ENCODE measurements at regions not wholly inside any gene's neighbourhood (a gene's known extent, or its start where the extent isn't known, plus 50 kb on each side); places are given as distances from the start of the nearest gene placed in this dataset.
A peak's percentile ranks its signal among the peaks of the same experiment; 100 is the strongest.
"Not testable (repeated sequence)": the region's sequence is repeated elsewhere in the genome, so short reads cannot be mapped to it uniquely, and the experiment has no call there.

- DNase-seq (ENCODE audit: low read depth, low spot score): no peak
These were observed 115.2 kb downstream of the C9orf152 start for GRCh38 chr9:110092792-110093191.

GRCh38 chr9:110093417-110093816 is 114.5 kb downstream of the C9orf152 start:
- no peak for DNase-seq (ENCODE audit: low read depth, low spot score)

- no peak for DNase-seq (ENCODE audit: low read depth, low spot score)
These were observed 114.1 kb downstream of the C9orf152 start for GRCh38 chr9:110093871-110094270.

GRCh38 chr9:110095161-110095595 is 112.8 kb downstream of the C9orf152 start:
- peak; percentile 67 for DNase-seq (ENCODE audit: low read depth, low spot score)

GRCh38 chr9:110095776-110096175 is 112.2 kb downstream of the C9orf152 start:
- DNase-seq (ENCODE audit: low read depth, low spot score): no peak

GRCh38 chr9:110096674-110097073 is 111.3 kb downstream of the C9orf152 start:
- not testable (repeated sequence) for DNase-seq (ENCODE audit: low read depth, low spot score)

- DNase-seq (ENCODE audit: low read depth, low spot score): no peak
These were observed 108.5 kb downstream of the C9orf152 start for GRCh38 chr9:110099236-110100095.

GRCh38 chr9:110101531-110102161 is 106.3 kb downstream of the C9orf152 start:
- no peak for DNase-seq (ENCODE audit: low read depth, low spot score)

- DNase-seq (ENCODE audit: low read depth, low spot score): no peak
These were observed 104.7 kb downstream of the C9orf152 start for GRCh38 chr9:110103257-110103656.

GRCh38 chr9:110104261-110104809 is 103.6 kb downstream of the C9orf152 start:
- DNase-seq (ENCODE audit: low read depth, low spot score): no peak

- DNase-seq (ENCODE audit: low read depth, low spot score): no peak
These were observed 102.9 kb downstream of the C9orf152 start for GRCh38 chr9:110105107-110105506.

GRCh38 chr9:110106661-110107060 is 101.3 kb downstream of the C9orf152 start:
- no peak for DNase-seq (ENCODE audit: low read depth, low spot score)

- no peak for DNase-seq (ENCODE audit: low read depth, low spot score)
These were observed 98.4 kb downstream of the C9orf152 start for GRCh38 chr9:110109333-110110092.

- no peak for DNase-seq (ENCODE audit: low read depth, low spot score)
These were observed 97.8 kb downstream of the C9orf152 start for GRCh38 chr9:110110154-110110553.

- no peak for DNase-seq (ENCODE audit: low read depth, low spot score)
These were observed 96.1 kb downstream of the C9orf152 start for GRCh38 chr9:110111868-110112267.

GRCh38 chr9:110112792-110113191 is 95.2 kb downstream of the C9orf152 start:
- no peak for DNase-seq (ENCODE audit: low read depth, low spot score)

GRCh38 chr9:110114086-110114858 is 93.7 kb downstream of the C9orf152 start:
- DNase-seq (ENCODE audit: low read depth, low spot score): no peak

GRCh38 chr9:110114859-110115201 is 93.1 kb downstream of the C9orf152 start:
- no peak for DNase-seq (ENCODE audit: low read depth, low spot score)

GRCh38 chr9:110115341-110115820 is 92.6 kb downstream of the C9orf152 start:
- no peak for DNase-seq (ENCODE audit: low read depth, low spot score)

- DNase-seq (ENCODE audit: low read depth, low spot score): no peak
These were observed 92.0 kb downstream of the C9orf152 start for GRCh38 chr9:110115826-110116542.

GRCh38 chr9:110116543-110116885 is 91.4 kb downstream of the C9orf152 start:
- DNase-seq (ENCODE audit: low read depth, low spot score): peak; percentile 71
